NCI-H2196 treated with DMSO at 0.1 percent for 48 hours (cell line): ENCODE measurements at regions not wholly inside any gene's neighbourhood (a gene's known extent, or its start where the extent isn't known, plus 50 kb on each side); places are given as distances from the start of the nearest gene placed in this dataset.
"Not testable (repeated sequence)": the region's sequence is repeated elsewhere in the genome, so short reads cannot be mapped to it uniquely, and the experiment has no call there.

Experiments used
- DNase-seq: peaks from one replicate; lab custom pipeline; 2025; ENCODE audit not compliant: unreplicated experiment; lab: John Stamatoyannopoulos, UW

DNA sequence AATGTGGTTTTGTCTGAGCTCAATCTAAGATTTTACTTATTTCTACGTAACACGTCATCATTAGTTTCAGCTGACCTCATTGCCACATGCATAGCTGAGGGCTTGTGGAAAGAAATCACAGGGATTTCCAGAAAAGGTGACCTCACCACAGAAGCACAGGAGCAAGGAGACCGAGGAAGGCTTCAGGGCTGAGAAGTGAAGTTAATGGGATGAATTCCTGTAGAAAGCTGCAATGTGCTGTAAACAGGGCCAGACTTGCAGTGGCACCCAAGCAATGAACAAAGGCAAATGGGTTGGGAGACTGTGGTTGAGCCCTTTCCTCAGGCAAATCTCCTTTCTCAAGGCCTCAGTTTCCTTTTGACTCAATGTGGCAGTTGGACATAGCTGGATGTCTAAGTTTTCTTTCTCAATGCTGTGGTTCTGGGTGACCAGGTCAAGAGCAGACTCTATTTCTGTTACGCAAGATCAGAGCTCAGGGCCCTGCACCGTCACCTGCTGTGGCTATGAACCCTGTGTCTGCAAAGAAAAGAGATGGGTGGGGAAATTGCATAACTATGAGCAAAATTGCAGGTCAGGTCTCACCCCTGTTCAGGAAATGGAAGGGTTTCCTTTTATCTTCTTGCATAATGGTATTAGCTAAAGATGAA, 252.2 kb upstream of the TBL1XR1 start:
- DNase-seq, result no peak

GRCh38 chr3:177451301-177451750, 254.0 kb upstream of the TBL1XR1 start:
- no peak for DNase-seq

GRCh38 chr3:177451864-177452830, 254.9 kb upstream of the TBL1XR1 start:
- no peak for DNase-seq

GRCh38 chr3:177452831-177453450, 255.7 kb upstream of the TBL1XR1 start:
- no peak for DNase-seq

- no peak for DNase-seq
Measured at GRCh38 chr3:177453451-177453844, 256.2 kb upstream of the TBL1XR1 start.

DNA sequence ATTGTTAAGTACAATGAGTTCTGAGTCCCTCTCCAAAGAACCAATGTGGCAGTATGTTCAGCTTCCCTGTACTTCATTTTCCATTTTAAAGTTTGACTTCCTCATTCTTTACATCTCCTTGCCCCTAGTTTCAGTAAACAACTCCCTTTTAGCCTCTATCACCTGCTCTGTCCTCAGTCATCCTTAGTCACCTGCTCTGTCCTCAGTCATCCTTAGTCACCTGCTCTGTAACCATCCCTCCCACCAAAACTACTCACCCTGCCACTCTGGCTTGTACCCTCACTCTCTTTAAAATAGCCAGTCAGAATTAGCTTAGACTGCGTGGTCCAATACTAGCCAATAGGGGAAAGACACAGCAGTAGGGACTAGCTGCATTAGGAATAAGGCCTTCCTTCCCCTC, 259.9 kb upstream of the TBL1XR1 start:
- DNase-seq, result not testable (repeated sequence)

- no peak for DNase-seq
Measured at GRCh38 chr3:177459401-177459800, 262.1 kb upstream of the TBL1XR1 start.

- no peak for DNase-seq
Measured at GRCh38 chr3:177460047-177460446, 262.8 kb upstream of the TBL1XR1 start.

DNA sequence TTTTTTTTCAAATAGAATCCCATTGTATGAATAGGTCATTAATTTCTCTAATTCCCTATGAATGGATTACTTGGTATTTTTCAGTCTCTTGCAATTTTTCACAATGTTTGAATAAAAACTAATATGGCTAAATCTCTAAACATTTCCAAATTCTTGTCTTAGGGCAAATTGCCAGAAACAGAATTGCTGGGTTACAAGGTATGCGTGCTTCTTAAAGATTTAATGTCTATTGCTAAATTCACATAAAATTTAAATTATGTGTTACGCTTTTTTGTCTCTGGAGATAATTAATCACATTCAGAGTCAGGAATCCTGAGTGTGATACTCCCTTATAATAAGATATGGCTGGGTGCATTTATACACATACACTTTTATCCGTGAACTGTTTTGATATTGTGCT, 264.5 kb upstream of the TBL1XR1 start:
- no peak for DNase-seq

- not testable (repeated sequence) for DNase-seq
Measured at GRCh38 chr3:177463341-177463740, 266.1 kb upstream of the TBL1XR1 start.

DNA sequence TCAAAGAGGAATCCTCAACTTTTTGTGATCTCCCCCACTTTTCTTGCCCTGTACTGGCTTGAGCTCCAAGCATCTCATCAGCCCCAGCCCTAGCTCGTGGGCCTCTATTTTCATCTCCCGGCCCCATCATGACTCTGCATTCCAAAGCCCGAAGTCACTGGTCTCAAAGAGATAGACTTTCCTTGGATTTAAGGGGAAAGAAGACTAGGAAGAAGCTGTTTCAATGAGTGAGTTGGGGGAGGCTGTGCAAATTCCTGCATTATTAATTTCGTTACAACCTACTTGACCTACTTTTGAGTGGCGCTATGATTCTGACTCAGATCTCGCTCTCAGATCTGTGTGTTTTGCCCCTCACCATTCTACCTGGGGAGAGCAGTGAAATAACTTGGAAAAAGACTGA, 266.6 kb upstream of the TBL1XR1 start:
- no peak for DNase-seq

DNA sequence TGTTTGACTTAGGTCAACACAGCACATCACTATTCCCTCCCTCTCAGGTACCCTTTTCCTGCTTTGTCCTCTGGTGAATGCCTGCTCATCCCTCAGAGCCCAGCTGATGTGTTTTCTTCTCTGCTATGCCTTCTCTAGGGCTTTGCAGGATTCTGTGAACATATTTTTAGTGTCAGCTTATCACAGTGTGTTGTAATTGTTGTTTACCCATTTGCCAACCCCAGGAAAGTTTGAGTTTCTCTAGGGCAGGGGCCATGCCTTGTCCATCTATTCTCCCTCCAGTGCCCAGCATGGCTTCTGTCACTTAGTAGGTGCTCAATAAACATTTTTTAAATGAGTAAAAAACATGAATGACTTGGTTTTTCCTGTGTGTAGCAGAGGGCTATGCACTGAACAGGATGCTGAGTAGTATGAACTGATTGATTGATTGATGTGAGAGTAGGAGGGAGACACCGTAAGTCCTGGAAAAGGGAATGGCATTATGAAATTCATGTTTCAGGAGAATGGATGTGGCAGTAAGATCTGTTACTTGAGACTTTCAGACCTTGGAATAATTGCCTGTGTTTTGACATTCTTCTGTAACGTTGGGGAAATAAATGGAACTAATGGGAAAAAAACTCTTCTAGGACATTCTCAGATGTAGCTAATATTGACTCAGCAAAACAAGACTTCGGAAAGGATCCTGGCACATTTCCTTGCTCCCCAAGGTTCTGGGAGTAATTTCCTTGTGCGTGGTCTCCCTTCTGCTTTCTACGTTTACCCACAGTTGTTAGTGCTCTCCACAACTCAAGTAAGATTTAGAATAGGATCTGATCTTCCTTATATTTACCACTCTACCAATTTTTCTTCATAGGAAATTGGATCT, 267.3 kb upstream of the TBL1XR1 start:
- no peak for DNase-seq

DNA sequence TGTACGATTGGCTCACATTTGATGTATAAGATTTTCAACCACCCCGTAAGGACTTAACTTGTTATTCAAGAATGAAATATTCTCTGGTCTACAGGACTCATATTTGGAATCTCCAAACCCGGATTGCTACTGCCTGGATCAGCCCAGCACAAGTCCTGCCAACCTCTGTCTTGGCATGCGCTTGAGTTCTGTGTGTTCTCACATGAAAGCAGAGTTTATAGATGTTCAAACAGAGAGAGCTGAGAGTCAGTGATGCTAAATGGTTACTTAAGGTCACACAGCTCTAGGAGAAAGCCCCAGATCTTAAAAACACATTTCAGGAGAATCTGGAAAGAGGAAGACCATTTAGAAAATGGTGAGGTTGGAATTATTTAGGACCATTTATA, 268.0 kb upstream of the TBL1XR1 start:
- DNase-seq, result no peak

DNA sequence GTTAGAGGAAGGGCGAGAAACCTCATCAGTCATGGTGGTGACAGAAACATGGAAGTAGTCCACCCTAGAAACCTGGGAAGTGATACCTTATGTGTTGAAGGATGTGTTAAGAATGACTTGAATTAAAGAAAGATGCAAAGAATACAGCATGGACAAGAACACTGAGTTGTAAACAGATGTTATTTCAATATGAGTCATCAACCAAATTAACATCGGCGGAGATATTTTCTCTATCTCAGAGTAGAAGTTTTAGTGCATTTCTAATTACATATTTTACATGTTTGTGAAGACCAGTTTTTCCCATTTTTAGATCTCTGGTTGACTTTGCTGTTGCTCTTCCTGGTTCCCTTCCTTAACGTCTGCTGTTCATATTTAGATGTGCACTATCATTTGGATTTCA, 268.8 kb upstream of the TBL1XR1 start:
- DNase-seq, result no peak

DNA sequence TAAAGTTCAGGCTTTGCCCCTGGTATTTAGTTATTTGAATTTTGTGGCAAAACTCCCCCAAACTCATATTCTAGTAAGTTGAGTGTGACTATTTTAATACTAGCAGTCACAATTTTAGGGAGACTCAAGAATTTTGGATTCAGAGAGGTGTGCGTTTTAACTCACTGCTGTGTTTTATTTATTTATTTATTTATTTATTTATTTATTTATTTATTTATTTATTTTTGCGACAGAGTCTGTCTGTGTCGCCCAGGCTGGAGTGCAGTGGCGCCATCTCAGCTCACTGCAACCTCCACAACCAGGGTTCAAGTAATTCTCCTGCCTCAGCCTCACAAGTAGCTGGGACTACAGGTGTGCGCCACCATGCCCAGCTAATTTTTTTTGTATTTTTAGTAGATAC, 269.3 kb upstream of the TBL1XR1 start:
- not testable (repeated sequence) for DNase-seq

DNA sequence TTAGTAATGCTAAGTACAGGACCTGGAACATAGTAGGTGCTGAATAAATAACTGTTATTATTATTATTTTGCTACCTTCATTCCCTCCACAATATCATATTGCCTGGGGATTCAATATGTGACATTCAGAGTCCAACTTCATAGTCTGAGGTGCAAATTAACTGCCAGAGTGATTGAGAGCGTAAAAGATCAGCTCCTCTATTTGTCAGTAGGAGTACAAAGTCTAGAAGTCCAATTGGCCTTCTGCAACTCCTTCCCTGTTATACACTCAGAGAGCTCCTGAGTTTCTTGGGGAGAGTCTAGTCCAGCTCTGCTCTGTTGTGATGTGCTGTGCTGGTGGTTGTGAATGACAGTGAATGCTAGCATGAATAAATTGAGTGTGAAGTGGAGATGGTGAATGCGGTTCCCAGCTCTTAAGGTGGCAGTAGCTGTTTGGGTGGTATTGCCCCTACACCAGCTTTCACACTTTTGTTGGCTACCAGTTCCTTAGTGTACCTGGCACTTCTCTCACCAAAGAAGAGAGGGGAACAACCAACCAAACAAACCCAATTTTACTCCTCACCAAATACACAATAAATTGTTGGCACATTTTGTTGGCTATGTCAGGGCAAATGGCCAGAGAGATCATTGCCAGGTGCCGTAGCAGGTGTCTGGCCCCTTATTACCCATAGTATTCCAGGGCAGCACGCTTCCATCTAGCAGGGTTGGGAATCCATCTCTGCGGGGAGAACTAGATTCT, 270.1 kb upstream of the TBL1XR1 start:
- DNase-seq, result no peak

DNA sequence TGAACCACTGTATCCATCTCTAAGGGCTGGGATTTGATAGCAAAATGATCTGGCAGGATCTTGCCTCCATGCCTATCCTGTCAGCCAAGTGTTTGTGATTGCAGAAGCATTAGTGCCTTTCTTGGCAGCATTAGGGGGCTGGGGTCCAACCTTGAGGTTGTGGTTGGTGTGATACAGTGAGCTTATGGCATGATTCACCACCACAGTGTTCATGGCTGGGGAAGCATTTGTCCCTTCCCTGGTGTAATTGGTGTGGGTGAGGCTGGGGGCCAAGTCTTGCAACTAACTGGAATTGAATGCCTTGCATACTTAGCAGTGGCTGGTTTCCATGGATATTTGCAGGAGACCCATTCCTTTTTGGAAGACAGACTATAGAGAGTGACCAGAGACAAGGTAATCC, 271.0 kb upstream of the TBL1XR1 start:
- DNase-seq, result no peak

- no peak for DNase-seq
Measured at GRCh38 chr3:177468816-177469215, 271.5 kb upstream of the TBL1XR1 start.

- no peak for DNase-seq
Measured at GRCh38 chr3:177469216-177469615, 271.9 kb upstream of the TBL1XR1 start.
